Coronary artery (tissue), 2 donors: ENCODE measurements at regions not wholly inside any gene's neighbourhood (a gene's known extent, or its start where the extent isn't known, plus 50 kb on each side); places are given as distances from the start of the nearest gene placed in this dataset.

Source experiments
- DNase-seq: peaks from one replicate; pipeline ENCODE4 v3.0.0-alpha.2; 2017; ENCODE audit warnings: low spot score
- H3K27ac ChIP-seq, 2 donors: fragments of 200-600 bp; sonication (generic); one replicate each; pipeline ENCODE4 v1.5.1; 2016 to 2019
- H3K4me3 ChIP-seq: fragments of 200-600 bp; sonication (generic); 2 replicates; pipeline ENCODE4 v1.5.1; 2016; ENCODE audit warnings: mild to moderate bottlenecking, moderate library complexity
- TF ChIP-seq, protein P1 (sequence below): fragments of 200-600 bp; sonication (generic); IDR thresholded peaks from one replicate; pipeline ENCODE4 v1.5.1; 2019; ENCODE audit warnings: antibody characterized with exemption

GRCh38 chr1:30610917-30611316 lies 112.5 kb downstream of the MATN1 start:
- no peak overlapping the region for H3K27ac ChIP-seq
- H3K4me3 ChIP-seq = no peak overlapping the region
- TF ChIP-seq, protein P1, sequence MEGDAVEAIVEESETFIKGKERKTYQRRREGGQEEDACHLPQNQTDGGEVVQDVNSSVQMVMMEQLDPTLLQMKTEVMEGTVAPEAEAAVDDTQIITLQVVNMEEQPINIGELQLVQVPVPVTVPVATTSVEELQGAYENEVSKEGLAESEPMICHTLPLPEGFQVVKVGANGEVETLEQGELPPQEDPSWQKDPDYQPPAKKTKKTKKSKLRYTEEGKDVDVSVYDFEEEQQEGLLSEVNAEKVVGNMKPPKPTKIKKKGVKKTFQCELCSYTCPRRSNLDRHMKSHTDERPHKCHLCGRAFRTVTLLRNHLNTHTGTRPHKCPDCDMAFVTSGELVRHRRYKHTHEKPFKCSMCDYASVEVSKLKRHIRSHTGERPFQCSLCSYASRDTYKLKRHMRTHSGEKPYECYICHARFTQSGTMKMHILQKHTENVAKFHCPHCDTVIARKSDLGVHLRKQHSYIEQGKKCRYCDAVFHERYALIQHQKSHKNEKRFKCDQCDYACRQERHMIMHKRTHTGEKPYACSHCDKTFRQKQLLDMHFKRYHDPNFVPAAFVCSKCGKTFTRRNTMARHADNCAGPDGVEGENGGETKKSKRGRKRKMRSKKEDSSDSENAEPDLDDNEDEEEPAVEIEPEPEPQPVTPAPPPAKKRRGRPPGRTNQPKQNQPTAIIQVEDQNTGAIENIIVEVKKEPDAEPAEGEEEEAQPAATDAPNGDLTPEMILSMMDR = no peak
- peak; percentile 29 for DNase-seq

DNA sequence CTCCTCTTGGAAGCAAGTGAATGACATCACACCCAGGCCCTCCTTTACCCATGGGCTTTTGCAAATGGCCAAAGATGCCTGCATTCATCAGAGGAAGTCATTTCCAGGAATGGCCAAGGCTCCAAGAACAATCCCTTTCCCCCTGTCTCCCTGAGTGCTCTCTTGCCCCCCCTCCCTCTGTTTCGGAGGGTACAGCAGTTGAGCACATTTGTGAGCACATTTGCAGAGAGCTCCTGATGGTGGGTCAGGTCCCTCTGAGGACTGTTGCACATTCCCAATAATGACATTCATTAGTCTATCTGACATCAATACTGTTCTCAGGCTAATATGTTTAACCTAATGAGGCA lies 113.4 kb downstream of the MATN1 start:
- Histone ChIP-seq H3K4me3 (no peak overlapping the region), H3K27ac (no peak overlapping the region)
- TF ChIP-seq, protein P1 = no peak
- peak; percentile 52 for DNase-seq

DNA sequence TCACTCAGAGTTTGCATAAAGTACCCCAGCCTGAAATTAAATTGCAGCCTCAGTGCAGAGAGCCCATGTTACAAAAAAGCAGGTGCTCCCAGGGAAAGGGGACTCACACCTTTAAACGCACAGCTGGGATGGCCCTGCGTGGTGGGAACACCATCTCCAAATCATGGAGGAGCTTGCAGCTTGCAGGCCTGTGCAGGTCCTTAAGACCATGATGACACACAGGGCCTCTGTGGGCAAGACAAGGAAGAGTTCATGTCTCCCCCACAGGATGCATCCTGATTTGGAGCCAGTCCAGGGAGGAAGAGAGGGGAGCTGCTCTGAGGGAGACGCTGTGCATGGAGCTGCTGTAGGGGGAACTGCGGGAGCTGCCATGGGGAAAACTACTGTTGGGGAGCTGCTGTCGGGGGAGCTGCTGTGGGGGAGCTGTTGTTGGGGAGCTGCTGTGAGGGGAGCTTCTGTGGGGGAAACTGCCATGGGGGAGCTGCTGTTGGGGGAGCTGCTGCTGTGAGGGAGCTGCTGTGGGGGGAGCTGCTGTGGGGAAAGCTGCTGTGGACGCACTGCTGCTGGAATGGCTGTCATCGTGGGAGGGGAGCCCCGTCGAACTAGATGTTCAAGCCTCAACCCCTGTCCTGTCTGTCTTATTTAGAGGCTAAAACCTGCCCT lies 113.9 kb downstream of the MATN1 start:
- DNase-seq = peak; percentile 21
- Histone ChIP-seq H3K4me3 (no peak overlapping the region), H3K27ac (no peak overlapping the region)
- TF ChIP-seq, protein P1 = no peak

GRCh38 chr1:30607723-30608122 lies 115.7 kb downstream of the MATN1 start:
- TF ChIP-seq, protein P1 = no peak
- Histone ChIP-seq H3K4me3 (no peak overlapping the region), H3K27ac (no peak overlapping the region)
- peak; percentile 21 for DNase-seq

DNA sequence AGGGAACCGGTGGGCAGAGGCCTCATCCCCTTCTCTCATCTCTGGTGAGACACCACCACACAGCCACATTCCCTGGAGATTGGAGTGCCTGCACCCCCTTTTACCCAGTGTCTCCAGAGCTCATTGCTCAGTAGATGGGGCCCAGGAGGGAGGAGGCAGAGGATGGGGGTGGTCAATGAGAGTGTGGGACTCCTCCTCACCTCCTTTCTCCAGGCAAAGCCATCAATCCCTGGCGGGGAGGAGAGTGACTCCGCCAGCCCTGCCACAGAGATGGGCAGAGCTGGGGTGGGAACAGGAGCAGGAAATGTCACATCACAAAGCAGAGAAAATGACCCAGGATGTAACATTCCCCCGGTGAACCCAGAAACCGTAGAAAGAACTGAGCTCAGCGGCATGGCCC lies 117.2 kb downstream of the MATN1 start:
- DNase-seq = peak; percentile 26
- Histone ChIP-seq H3K4me3 (no peak overlapping the region), H3K27ac (no peak overlapping the region)
- TF ChIP-seq, protein P1 = no peak

DNA sequence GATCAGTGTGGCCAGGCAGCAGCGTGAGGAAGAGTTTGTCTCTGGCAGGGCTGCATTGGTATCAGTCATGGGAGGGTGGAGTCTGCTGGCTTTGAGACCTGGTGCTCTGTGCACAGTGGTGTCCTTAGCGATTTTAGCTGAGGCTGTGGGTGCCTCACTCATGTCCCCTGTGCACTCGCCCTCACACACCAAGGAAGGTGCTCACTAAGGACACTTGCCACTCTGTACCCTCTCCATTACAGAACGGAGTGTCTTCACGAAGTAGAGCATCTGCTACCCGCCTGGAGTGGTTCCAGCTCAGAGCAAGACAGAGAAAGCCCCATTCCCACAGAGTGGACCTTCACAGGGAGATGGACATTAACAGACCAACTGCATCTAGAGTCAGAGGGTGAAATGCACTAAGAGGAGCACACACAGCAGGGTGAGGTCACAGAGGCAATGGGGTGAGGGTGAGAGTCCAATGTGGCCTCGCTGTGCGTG lies 117.9 kb downstream of the MATN1 start:
- TF ChIP-seq, protein P1 = no peak
- peak; percentile 41 for DNase-seq
- no peak overlapping the region for H3K27ac ChIP-seq
- H3K4me3 ChIP-seq = no peak overlapping the region

DNA sequence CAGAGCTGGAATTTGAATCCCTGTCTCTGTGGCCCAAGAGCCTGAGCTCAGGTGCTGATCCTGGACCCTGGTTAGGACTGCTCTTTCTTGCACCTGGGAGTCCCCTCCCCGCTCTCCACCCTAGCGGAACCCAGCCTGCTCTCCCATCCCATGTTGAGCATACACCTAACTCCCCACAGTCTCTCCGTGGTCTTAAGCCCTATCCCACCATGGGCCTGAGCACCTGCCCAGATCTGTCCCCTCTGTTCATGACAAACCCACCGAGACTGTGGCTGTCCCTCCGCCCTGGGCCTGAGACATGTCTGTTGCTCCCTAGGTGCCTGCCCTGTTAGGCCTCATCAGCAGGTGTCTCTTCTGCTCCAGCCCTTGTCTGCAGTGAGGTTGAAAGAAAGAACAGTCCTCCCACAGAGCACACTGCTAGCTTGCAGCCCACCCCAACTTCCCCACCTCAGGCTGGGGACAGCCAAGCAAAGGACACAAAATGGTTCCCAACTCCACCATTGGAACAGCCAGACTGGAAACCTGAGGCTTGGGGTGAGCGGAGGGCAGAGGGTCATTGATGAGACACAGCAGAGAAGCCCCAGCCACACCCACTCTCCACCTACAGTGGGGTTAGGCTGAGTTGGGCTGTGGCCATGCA lies 118.5 kb downstream of the MATN1 start:
- Histone ChIP-seq H3K27ac (no peak overlapping the region), H3K4me3 (no peak overlapping the region)
- peak; percentile 50 for DNase-seq
- TF ChIP-seq, protein P1 = no peak
